ENCODE measurements at regions not wholly inside any gene's neighbourhood (a gene's known extent, or its start where the extent isn't known, plus 50 kb on each side); places are given as distances from the start of the nearest gene placed in this dataset.

DNA sequence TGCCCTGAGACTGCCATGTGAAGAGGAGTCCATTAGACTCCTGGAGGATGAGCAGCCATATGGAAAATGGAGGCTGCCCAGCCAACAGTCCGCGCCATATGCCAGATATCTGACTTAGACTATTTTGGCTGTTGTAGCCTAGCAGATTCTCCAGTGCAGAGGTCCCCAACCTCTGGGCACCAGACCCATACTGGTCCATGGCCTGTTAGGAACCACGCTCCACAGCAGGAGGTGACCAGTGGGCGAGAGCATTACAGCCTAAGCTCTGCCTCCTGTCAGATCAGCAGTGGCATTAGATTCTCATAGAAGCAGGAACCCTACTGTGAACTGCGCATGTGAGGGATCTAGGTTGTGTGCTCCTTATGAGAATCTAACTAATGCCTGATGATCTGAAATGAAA lies 851.9 kb downstream of the NR2F1-AS1 start:
- no peak for TF ChIP-seq POLR2AphosphoS5 (IDR thresholded peaks at IDR 0.05)
- TF ChIP-seq, protein P1, sequence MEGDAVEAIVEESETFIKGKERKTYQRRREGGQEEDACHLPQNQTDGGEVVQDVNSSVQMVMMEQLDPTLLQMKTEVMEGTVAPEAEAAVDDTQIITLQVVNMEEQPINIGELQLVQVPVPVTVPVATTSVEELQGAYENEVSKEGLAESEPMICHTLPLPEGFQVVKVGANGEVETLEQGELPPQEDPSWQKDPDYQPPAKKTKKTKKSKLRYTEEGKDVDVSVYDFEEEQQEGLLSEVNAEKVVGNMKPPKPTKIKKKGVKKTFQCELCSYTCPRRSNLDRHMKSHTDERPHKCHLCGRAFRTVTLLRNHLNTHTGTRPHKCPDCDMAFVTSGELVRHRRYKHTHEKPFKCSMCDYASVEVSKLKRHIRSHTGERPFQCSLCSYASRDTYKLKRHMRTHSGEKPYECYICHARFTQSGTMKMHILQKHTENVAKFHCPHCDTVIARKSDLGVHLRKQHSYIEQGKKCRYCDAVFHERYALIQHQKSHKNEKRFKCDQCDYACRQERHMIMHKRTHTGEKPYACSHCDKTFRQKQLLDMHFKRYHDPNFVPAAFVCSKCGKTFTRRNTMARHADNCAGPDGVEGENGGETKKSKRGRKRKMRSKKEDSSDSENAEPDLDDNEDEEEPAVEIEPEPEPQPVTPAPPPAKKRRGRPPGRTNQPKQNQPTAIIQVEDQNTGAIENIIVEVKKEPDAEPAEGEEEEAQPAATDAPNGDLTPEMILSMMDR (IDR thresholded peaks at IDR 0.05; ENCODE audit: poor library complexity, severe bottlenecking): no peak
